Left lung (tissue), 4 donors: ENCODE measurements at regions not wholly inside any gene's neighbourhood (a gene's known extent, or its start where the extent isn't known, plus 50 kb on each side); places are given as distances from the start of the nearest gene placed in this dataset.

Experiments used
- ATAC-seq: fragments of 200-7000 bp; cut with Tn5 transposase; one replicate; pipeline ENCODE4 v1.9.1; 2020; ENCODE audit warnings: moderate library complexity
- DNase-seq, 4 donors: peaks; one replicate each; pipeline ENCODE4 v3.0.0-alpha.2; 2013 to 2020
- H3K27ac ChIP-seq, 2 donors: fragments of 200-600 bp; sonication (generic) in 1 of 2; one replicate each; pipeline versions ENCODE4 v1.5.0 to v1.8.0; 2020 to 2021
- H3K27me3 ChIP-seq, 2 donors: fragments of 200-600 bp; sonication (generic) in 1 of 2; one replicate each; pipeline versions ENCODE4 v1.5.0 to v1.8.0; 2020 to 2021
- H3K36me3 ChIP-seq, 2 donors: fragments of 200-600 bp; sonication (generic) in 1 of 2; one replicate each; pipeline versions ENCODE4 v1.5.0 to v1.8.0; 2020 to 2021
- H3K4me1 ChIP-seq, 2 donors: fragments of 200-600 bp; one replicate each; pipeline ENCODE4 v1.8.0; 2021
- H3K4me3 ChIP-seq, 2 donors: fragments of 200-600 bp; sonication (generic) in 1 of 2; one replicate each; pipeline versions ENCODE4 v1.5.0 to v1.8.0; 2020 to 2021; ENCODE audit warnings: mild to moderate bottlenecking in 1 of 2
- H3K9me3 ChIP-seq, 2 donors: fragments of 200-600 bp; sonication (generic) in 1 of 2; one replicate each; pipeline versions ENCODE4 v1.5.0 to v1.8.0; 2020 to 2021
- CTCF ChIP-seq, 2 donors: fragments of 200-600 bp; sonication (generic) in 1 of 2; IDR thresholded peaks; one replicate each; pipeline versions ENCODE4 v1.5.0 to v1.8.0; 2021; ENCODE audit warnings: antibody characterized with exemption in 2 of 2
- intact Hi-C, 2 donors: fragments of 100-400 bp; cut with DNase I; formaldehyde crosslinking; loops; one replicate each; pipeline versions ENCODE4 v1.11.2 to v1.14.2; 2022
- donor health status: DM: no; HTN: yes; CAD: no.
- donor health status: DM: no; HTN: no; CAD: no.

- intact Hi-C loops: no loop called here
- Histone ChIP-seq H3K27ac (no peak overlapping the region), H3K9me3 (peaks cover 0 to 19% of the 10 kb centered on the region in 2 donors), H3K4me3 (no peak overlapping the region), H3K4me1 (no peaks in the 10 kb centered on the region), H3K36me3 (no peaks in the 10 kb centered on the region), H3K27me3 (no peaks in the 10 kb centered on the region)
- ATAC-seq (no peak), DNase-seq (peak in 1 of 4 donors; percentile 68)
- TF ChIP-seq CTCF (IDR thresholded peaks at IDR 0.05): no peak
These were observed 432.4 kb downstream of the DCDC2C start for GRCh38 chr2:4135765-4136164.

- H3K36me3 ChIP-seq: no peaks in the 10 kb centered on the region
- peak; percentile 39 for ATAC-seq
These were observed 435.9 kb downstream of the DCDC2C start for GRCh38 chr2:4139316-4139715.

GRCh38 chr2:4139731-4140130, 436.4 kb downstream of the DCDC2C start:
- H3K9me3 ChIP-seq: no peaks in the 10 kb centered on the region
- no peak for DNase-seq
- ATAC-seq: peak; percentile 82
- no peaks in the 10 kb centered on the region for H3K36me3 ChIP-seq
- H3K27ac ChIP-seq: no peak overlapping the region
- intact Hi-C loops: no loop called here
- no peak for TF ChIP-seq CTCF (IDR thresholded peaks at IDR 0.05)
- no peaks in the 10 kb centered on the region for H3K4me1 ChIP-seq
- H3K27me3 ChIP-seq: no peaks in the 10 kb centered on the region
- H3K4me3 ChIP-seq: no peak overlapping the region

More at GRCh38 chr2:4139316-4139715, 435.9 kb downstream of the DCDC2C start:
- intact Hi-C loops: no loop called here
- TF ChIP-seq CTCF (IDR thresholded peaks at IDR 0.05): no peak
- H3K4me3 ChIP-seq: no peak overlapping the region
- H3K27ac ChIP-seq: no peak overlapping the region
- no peaks in the 10 kb centered on the region for H3K27me3 ChIP-seq
- no peaks in the 10 kb centered on the region for H3K9me3 ChIP-seq
- no peaks in the 10 kb centered on the region for H3K4me1 ChIP-seq
- DNase-seq: no peak

- Histone ChIP-seq H3K4me1 (no peaks in the 10 kb centered on the region), H3K27ac (no peak overlapping the region), H3K4me3 (no peak overlapping the region), H3K36me3 (no peaks in the 10 kb centered on the region), H3K27me3 (no peaks in the 10 kb centered on the region), H3K9me3 (no peaks in the 10 kb centered on the region)
- DNase-seq: peak in 2 of 4 donors; percentile 13 to 52
- intact Hi-C loops: no loop called here
- peak; percentile 93 for ATAC-seq
- TF ChIP-seq CTCF (IDR thresholded peaks at IDR 0.05): no peak
These were observed 437.1 kb downstream of the DCDC2C start for GRCh38 chr2:4140281-4140970.

GRCh38 chr2:4144731-4145130, 441.4 kb downstream of the DCDC2C start:
- H3K36me3 ChIP-seq: no peaks in the 10 kb centered on the region
- H3K4me1 ChIP-seq: no peaks in the 10 kb centered on the region
- H3K9me3 ChIP-seq: peaks cover 0 to 18% of the 10 kb centered on the region in 2 donors
- no peak for TF ChIP-seq CTCF (IDR thresholded peaks at IDR 0.05)
- DNase-seq (no peak), ATAC-seq (no peak)
- intact Hi-C loops: no loop called here
- H3K27ac ChIP-seq: no peak overlapping the region
- no peak overlapping the region for H3K4me3 ChIP-seq
- no peaks in the 10 kb centered on the region for H3K27me3 ChIP-seq
